ENCODE measurements at regions not wholly inside any gene's neighbourhood (a gene's known extent, or its start where the extent isn't known, plus 50 kb on each side); places are given as distances from the start of the nearest gene placed in this dataset.
"Not testable (repeated sequence)": the region's sequence is repeated elsewhere in the genome, so short reads cannot be mapped to it uniquely, and the experiment has no call there.

DNA sequence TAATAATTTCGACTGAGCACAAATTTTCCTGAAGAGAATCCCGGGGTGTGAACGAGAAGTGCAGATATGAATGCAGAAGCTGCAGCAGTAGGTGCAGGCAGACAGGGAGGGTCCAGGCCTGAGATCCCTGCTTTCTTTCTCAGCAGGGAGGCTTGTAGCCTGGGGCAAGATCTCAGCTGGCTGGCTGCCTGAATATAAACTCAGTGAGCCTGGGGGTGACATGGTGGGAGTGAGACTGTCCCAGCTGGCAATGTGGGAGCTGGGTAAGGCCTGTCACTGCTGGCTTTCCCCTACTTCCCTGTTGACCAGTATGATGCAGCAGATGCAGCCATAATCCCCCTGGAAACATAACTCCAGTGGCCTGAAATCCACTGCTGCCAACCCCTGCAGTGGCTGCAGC is 325.2 kb downstream of the CETN3 start:
- H3K27ac ChIP-seq = no peak overlapping the region
- TF ChIP-seq, protein P1, sequence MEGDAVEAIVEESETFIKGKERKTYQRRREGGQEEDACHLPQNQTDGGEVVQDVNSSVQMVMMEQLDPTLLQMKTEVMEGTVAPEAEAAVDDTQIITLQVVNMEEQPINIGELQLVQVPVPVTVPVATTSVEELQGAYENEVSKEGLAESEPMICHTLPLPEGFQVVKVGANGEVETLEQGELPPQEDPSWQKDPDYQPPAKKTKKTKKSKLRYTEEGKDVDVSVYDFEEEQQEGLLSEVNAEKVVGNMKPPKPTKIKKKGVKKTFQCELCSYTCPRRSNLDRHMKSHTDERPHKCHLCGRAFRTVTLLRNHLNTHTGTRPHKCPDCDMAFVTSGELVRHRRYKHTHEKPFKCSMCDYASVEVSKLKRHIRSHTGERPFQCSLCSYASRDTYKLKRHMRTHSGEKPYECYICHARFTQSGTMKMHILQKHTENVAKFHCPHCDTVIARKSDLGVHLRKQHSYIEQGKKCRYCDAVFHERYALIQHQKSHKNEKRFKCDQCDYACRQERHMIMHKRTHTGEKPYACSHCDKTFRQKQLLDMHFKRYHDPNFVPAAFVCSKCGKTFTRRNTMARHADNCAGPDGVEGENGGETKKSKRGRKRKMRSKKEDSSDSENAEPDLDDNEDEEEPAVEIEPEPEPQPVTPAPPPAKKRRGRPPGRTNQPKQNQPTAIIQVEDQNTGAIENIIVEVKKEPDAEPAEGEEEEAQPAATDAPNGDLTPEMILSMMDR (IDR thresholded peaks at IDR 0.05) = no peak
- no peak for TF ChIP-seq POLR2A (IDR thresholded peaks at IDR 0.05)
- 88 to 89% methylated on average over 3 of the region's 3 CpGs for WGBS, 2 donors

DNA sequence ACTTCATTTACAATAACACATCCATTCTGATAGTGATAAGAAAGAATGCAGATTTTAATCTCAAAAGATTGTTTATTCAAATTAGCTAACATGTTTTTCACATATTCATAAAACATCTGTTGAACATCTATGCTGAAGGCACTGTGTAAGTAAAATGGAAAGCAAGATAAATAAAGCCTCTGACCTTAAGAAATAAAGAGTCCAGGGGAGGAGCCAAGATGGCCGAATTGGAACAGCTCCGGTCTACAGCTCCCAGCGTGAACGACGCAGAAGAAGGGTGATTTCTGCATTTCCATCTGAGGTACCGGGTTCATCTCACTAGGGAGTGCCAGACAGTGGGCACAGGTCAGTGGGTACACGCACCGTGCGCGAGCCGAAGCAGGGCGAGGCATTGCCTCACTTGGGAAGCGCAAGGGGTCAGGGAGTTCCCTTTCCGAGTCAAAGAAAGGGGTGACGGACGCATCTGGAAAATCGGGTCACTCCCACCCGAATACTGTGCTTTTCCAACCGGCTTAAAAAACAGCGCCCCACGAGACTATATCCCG is 336.5 kb downstream of the CETN3 start:
- H3K27ac ChIP-seq; H3K9me3 ChIP-seq; intact Hi-C loops (cut with DNase I); H3K4me1 ChIP-seq; H3K36me3 ChIP-seq (replicated peaks in 1 of 2; ENCODE audit: insufficient read depth in 1 of 2, low read depth in 2 of 2); ATAC-seq; DNase-seq; H3K4me3 ChIP-seq; H3K27me3 ChIP-seq: not testable (repeated sequence)
- WGBS, 2 donors = 88 to 93% methylated on average over 22 of the region's 22 CpGs

More for the DNA sequence above, 325.2 kb downstream of the CETN3 start:
- intact Hi-C loops (cut with DNase I) = no loop called here
- ATAC-seq (no peak), DNase-seq (no peak)
- no peaks in the 10 kb centered on the region for H3K4me1 ChIP-seq
- no peaks in the 10 kb centered on the region for H3K9me3 ChIP-seq
- H3K36me3 ChIP-seq (replicated peaks in 1 of 2; ENCODE audit: insufficient read depth in 1 of 2, low read depth in 2 of 2) = no peaks in the 10 kb centered on the region
- no peaks in the 10 kb centered on the region for H3K27me3 ChIP-seq
- no peak overlapping the region for H3K4me3 ChIP-seq

DNA sequence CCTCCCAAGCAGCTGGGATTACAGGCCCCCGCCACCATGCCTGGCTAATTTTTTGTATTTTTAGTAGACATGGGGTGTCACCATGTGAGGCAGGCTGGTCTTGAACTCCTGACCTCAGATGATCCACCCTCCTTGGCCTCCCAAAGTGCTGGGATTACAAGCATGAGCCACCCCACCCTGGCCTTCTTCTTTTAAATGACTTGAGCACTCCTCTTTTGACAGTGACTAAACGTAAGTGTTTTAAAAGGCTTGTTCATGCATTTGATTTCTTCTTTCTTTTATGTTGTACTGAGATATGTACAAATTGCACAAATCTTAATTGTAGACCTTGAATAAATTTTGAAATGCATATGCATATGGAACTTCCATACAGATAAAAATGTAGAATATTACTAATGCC is 337.9 kb downstream of the CETN3 start:
- Histone ChIP-seq H3K4me1 (no peaks in the 10 kb centered on the region), H3K36me3 (replicated peaks in 1 of 2; ENCODE audit: insufficient read depth in 1 of 2, low read depth in 2 of 2) (no peaks in the 10 kb centered on the region), H3K4me3 (no peak overlapping the region), H3K27me3 (no peaks in the 10 kb centered on the region), H3K27ac (no peak overlapping the region), H3K9me3 (no peaks in the 10 kb centered on the region)
- TF ChIP-seq, protein P1 (IDR thresholded peaks at IDR 0.05) = no peak
- no peak for TF ChIP-seq POLR2A (IDR thresholded peaks at IDR 0.05)
- WGBS, 2 donors = 89 to 92% methylated on average over 2 of the region's 2 CpGs
- DNase-seq = no peak
- intact Hi-C loops (cut with DNase I) = no loop called here
- ATAC-seq = no peak

DNA sequence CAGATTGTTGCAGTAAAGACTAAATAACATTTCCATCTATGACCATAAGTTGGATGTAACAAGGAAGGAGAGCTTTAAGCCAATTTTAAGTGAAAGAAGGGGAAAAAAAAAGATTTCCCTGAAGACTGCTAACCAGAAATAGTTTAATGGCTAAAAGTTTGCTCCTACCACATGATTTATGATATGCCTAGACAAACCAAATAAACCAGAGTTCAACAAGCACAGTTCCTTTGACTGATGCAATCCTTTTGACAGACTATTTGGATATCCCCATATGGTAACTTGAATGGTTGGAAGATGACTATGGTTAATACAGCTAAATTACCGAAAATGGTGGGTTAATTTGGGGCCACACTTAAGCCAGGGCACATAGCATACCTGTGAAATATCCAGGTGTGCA is 338.5 kb downstream of the CETN3 start:
- H3K27me3 ChIP-seq = no peaks in the 10 kb centered on the region
- DNase-seq (no peak), ATAC-seq (no peak)
- intact Hi-C loops (cut with DNase I) = no loop called here
- no peaks in the 10 kb centered on the region for H3K4me1 ChIP-seq
- H3K4me3 ChIP-seq = no peak overlapping the region
- WGBS, 2 donors = 4 to 45% methylated on average over 1 of the region's 1 CpG
- TF ChIP-seq POLR2A (IDR thresholded peaks at IDR 0.05) = no peak
- TF ChIP-seq, protein P1 (IDR thresholded peaks at IDR 0.05) = no peak
- H3K9me3 ChIP-seq = no peaks in the 10 kb centered on the region
- H3K36me3 ChIP-seq (replicated peaks in 1 of 2; ENCODE audit: insufficient read depth in 1 of 2, low read depth in 2 of 2) = no peaks in the 10 kb centered on the region
- no peak overlapping the region for H3K27ac ChIP-seq

DNA sequence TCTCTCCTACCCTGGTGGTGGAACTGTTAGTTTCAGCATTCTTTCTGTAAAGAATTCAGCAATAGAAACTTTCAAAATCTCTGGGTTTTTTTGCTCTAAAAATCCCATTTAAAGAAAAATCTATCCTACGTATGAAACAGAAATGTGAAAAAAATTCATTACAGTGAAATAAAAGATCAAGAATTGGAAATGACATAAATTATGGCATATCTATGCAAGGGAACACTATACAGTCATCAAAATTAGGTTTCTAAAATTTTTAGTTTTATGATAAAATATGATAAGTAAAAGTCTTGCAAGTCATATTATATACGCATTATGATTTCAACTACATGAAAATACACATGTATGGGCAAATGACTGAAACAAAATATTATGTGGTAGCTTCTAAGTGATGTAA is 342.6 kb downstream of the CETN3 start:
- ATAC-seq = no peak
- H3K27me3 ChIP-seq = no peaks in the 10 kb centered on the region
- no peak for TF ChIP-seq POLR2A (IDR thresholded peaks at IDR 0.05)
- TF ChIP-seq, protein P1 (IDR thresholded peaks at IDR 0.05) = no peak
- 74 to 80% methylated on average over 2 of the region's 2 CpGs for WGBS, 2 donors
- no peaks in the 10 kb centered on the region for H3K4me1 ChIP-seq
- H3K27ac ChIP-seq = no peak overlapping the region
- no peaks in the 10 kb centered on the region for H3K9me3 ChIP-seq
- DNase-seq = no peak
- intact Hi-C loops (cut with DNase I) = no loop called here
- no peak overlapping the region for H3K4me3 ChIP-seq
- H3K36me3 ChIP-seq (replicated peaks in 1 of 2; ENCODE audit: insufficient read depth in 1 of 2, low read depth in 2 of 2) = no peaks in the 10 kb centered on the region
